ENCODE measurements at regions not wholly inside any gene's neighbourhood (a gene's known extent, or its start where the extent isn't known, plus 50 kb on each side); places are given as distances from the start of the nearest gene placed in this dataset.

DNA sequence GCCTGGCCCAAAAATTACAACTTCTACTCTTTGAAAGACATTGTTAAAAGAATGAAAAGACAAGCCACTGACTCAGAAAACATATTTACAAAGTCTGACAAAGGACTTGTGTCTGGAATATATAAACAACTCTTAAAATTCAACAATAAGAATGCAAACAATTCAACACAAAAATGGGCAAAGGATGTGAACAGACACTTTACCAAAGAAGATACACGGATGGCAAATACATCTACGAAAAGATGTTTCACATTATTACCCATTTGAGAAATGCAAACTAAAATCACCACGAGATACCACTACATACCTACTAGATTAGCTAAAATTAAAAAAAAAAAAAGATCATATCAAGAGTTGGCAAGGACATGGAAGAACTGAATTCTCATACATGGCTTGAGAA, 80.8 kb upstream of the METRNL start:
- TF ChIP-seq POLR2A (IDR thresholded peaks at IDR 0.05) = no peak
- TF ChIP-seq, protein P1, sequence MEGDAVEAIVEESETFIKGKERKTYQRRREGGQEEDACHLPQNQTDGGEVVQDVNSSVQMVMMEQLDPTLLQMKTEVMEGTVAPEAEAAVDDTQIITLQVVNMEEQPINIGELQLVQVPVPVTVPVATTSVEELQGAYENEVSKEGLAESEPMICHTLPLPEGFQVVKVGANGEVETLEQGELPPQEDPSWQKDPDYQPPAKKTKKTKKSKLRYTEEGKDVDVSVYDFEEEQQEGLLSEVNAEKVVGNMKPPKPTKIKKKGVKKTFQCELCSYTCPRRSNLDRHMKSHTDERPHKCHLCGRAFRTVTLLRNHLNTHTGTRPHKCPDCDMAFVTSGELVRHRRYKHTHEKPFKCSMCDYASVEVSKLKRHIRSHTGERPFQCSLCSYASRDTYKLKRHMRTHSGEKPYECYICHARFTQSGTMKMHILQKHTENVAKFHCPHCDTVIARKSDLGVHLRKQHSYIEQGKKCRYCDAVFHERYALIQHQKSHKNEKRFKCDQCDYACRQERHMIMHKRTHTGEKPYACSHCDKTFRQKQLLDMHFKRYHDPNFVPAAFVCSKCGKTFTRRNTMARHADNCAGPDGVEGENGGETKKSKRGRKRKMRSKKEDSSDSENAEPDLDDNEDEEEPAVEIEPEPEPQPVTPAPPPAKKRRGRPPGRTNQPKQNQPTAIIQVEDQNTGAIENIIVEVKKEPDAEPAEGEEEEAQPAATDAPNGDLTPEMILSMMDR (IDR thresholded peaks at IDR 0.05) = no peak
